Middle frontal gyrus (tissue), 1 donor: ENCODE measurements at regions not wholly inside any gene's neighbourhood (a gene's known extent, or its start where the extent isn't known, plus 50 kb on each side); places are given as distances from the start of the nearest gene placed in this dataset.

Experiments
- DNase-seq: peaks from one replicate; pipeline ENCODE4 v3.0.0-alpha.2; 2015; ENCODE audit warnings: low spot score; ENCODE audit errors: extremely low spot score

DNA sequence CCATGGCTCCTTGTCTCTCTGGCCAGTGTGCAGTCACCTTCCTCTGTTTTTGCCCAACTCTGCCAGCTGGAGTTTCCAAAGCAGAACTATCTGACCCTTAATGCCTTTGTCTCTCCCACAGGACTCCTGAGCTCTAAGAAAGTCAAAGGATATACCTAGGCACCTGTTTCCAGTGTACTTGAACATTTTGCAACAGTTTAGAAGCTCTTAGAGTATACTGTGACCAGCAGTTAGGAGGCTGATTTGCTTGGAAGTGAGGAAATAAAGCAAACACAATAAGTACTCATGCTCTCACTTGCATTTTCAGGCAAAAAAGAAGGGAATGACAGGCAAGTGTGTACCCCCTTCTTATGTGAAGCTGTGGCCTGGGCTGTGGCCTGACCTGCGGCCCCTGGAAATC, 204.3 kb upstream of the PLET1 start:
- no peak for DNase-seq

GRCh38 chr11:112465433-112466024, 204.9 kb upstream of the PLET1 start:
- DNase-seq, result no peak

GRCh38 chr11:112467721-112468120, 207.1 kb upstream of the PLET1 start:
- DNase-seq, result no peak

DNA sequence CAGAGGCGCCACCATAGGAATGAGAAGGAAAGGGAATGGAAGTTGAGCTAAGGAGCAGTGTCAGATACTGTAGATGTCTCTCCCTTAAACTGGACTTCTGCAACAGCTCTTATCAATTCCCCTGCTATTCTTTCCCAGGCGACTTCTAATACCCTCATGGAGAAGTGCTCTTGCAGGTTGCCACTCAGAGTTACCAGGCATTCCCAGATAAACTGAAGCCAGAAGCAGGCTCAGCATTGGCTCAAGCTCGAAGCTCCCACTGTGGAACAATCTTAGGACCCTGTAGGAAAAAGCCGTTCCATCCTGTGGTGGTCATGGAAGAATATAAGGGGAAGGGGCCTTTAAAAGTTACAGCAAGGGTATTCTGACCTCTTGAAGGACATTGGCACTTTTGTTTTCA, 208.7 kb upstream of the PLET1 start:
- DNase-seq, result no peak

- no peak for DNase-seq
These were observed 209.7 kb upstream of the PLET1 start for GRCh38 chr11:112470355-112470754.

DNA sequence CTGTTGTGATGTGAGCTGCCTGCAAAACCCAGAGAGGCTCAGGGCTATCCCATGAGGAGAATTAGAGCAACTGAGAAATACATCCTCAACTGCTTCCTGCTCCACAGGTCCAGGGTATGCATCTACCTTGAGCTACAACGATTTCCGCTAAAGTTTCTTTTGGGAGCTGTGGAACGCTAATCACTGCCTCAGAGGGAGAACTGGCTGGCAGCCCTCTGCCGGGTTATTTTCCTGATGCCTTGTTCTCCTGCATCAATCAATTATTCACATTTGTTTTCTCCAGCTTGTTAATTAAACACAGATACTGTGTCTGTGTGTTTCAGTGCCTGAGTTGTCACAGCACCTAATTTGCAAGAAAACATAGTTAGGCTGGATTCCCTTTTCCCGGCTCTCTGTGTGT, 211.1 kb upstream of the PLET1 start:
- no peak for DNase-seq

DNA sequence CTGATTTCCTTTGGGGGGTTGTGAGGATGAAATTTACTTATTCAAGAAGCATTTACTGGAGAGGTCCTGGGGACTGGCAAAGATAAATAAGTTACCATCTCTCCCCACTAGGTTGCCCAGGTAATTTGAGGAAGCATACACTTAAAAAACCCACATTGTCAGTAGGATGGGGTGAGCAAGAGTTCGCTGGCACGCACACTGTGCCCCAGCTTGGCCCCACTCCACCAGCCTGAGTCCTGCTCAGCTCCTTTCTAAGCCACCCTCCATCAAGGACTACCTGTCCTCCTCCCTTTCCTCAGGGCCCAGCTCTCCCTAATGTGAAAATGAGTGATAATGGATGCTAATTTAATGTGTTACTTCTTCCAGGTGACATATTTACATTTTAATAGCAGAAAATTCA, 216.5 kb upstream of the PLET1 start:
- no peak for DNase-seq

DNA sequence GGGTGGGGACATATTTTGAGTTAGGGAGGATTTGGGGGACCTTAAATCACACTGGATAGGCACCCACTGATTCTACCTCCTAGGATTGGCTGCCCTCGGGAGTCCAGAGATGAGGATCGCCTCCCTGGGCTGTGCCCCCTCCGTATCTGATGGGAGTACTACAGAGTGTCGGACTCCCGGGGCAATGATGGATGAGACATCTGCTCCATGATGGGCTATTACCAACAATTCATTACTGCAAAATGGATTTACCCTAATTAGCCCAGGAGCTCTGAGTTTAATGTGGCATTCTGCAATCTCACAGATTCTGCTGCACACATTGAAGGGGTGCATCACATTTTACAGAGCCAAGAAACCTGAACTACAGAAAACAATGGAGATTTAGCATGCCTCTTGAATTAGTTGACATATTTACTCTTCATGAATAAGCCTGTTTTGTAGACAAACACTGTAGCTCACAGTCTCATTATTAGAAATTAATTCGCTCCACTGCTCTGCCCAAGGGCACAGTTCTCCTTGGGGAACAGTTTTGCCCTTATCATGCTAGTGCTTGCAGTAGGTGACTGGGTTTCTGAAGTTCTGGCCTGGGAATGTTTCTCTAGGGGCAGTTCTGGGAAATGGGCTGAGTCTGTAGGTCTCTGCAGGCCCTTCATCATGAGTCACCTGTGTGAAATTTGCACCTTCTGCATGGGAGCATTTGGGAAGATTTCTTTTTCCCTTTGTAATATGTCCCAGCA, 217.1 kb upstream of the PLET1 start:
- DNase-seq, result no peak

DNA sequence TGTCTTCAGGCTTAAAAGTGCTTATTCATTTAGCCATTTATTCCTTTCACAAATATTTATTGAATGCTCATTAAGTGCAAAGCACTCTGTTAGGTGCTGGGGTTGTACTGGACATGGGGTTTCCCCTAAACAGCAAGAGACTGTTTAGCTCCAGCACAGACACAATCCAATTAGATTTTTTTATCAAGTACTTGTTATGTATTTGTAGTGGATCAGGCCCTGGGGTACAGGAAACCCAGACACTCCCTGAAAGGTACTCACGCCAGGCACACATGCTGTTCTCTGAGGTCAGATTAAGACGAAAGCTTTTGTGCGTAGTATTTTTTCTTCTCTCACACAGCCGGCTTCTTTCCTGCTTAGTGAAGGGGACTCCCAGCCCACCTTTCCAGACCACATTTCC, 218.1 kb upstream of the PLET1 start:
- DNase-seq, result no peak

- DNase-seq, result no peak
These were observed 220.8 kb upstream of the PLET1 start for GRCh38 chr11:112481431-112481830.

GRCh38 chr11:112481893-112482292, 221.2 kb upstream of the PLET1 start:
- DNase-seq, result no peak

- DNase-seq, result no peak
These were observed 224.6 kb upstream of the PLET1 start for GRCh38 chr11:112485280-112485679.

DNA sequence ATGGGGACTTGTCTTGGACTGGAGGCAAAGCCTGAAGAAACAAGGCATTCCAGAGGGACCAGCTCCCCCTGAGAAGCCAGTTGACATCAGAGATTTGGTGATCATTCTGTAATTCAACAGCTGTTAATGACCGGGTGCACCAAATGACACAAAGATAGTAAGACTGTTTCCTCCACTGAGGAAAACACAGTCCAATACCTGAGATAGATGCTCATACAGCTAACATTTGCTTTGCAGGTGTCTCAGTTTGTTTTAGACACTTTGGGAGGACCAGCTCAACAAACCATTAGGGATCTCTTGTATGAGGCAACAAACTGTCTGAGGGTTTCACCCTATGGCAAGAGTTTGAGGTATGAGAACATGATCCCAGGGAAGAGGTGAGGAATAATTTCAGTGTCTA, 237.2 kb upstream of the PLET1 start:
- no peak for DNase-seq

GRCh38 chr11:112498701-112499100, 238.0 kb upstream of the PLET1 start:
- DNase-seq, result no peak

- DNase-seq, result no peak
These were observed 238.7 kb upstream of the PLET1 start for GRCh38 chr11:112499153-112499880.

DNA sequence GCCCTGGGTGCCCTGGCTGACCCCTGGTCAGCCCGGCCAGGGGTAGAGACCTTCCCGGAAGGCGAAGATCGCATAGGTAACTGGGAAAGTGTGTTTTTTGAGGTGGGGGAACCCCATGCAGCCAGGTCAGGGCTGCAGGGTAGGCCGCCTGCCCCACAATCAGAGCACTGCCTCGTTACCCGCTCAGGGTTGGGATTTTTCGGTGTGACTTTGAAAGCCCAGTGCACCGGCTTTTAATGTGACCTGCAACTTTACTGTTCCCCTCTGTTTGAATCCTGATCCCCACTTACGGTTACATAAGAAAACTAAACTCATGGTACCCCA, 239.2 kb upstream of the PLET1 start:
- no peak for DNase-seq

GRCh38 chr11:112503410-112503809, 242.8 kb upstream of the PLET1 start:
- no peak for DNase-seq

DNA sequence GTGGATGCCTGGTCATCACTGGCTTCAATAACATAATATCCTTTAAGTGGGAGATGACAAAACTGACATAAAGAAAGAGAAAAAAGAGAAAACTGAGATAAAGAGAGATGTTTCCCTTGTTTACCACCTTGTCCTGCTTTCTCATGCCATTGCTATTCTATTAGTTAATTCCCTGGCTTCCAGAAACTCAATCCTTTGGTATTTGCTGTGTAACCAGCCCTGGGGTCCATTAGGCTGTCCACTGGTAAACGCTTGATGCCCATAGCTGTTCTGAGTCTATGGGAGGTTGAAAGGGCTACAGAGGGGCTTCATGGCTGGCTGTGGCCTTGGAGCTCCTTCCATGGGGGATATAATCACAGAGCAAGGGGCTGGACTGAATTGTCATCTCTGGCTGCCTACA, 243.4 kb upstream of the PLET1 start:
- DNase-seq, result no peak

GRCh38 chr11:112506852-112507251, 246.2 kb upstream of the PLET1 start:
- no peak for DNase-seq

DNA sequence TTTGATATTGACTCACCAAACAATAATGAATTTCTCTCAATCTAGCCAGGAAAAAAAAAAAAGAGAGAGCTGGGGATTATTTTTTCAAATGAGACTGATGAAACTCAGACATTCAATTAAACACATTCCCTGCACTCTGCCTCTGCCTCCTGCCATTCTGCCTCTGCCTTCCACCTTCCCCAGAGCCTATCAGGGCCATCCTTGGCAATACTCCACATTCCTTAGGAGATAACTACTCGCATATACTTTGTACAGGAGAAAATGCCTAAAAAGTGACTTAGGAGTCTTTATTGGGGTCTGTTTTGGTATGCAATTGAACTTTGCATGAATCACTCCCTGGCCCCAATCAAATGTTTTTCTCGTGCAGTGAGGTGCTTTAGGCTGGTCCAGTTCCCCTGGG, 246.6 kb upstream of the PLET1 start:
- DNase-seq, result no peak

DNA sequence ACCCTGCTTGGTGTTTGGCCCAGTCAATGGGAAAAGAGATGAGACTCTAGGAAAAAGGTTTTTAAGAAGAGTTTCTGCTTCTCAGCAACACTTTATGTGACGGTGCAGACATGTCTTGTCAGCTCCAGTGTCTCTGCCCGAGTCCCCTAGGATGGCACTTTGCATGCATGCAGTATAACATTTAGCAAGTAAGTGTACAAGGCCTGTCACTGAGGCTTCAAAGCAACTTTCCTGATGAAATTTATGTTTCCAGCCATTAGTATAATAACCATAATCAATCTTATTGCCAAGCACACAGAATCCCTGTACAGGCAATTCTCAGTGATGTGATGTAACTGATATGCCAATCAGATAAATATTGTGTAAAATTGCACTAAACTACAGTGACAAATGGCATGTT, 248.1 kb upstream of the PLET1 start:
- DNase-seq, result no peak

- DNase-seq, result no peak
These were observed 248.6 kb upstream of the PLET1 start for GRCh38 chr11:112509300-112509699.

DNA sequence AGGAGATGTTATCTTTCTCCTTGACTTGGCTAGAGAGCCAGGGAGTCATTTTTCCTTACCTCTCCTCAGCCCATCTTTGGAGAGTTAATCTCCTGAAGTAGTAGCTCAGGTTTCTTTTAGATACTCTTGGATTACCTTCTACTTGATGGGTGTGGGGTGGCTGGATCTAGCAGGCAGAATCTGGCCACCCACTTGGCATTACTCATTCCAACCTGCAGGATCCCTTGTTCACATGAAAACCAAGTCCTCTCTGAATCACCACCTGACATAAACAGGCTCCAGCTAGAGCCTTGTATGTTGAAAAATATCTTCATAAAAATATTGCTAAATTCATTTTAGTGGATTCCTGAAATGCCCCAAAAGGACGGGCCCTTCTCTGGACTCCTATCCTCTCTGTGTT, 250.6 kb upstream of the PLET1 start:
- no peak for DNase-seq
